H9 (cell line): ENCODE measurements at regions not wholly inside any gene's neighbourhood (a gene's known extent, or its start where the extent isn't known, plus 50 kb on each side); places are given as distances from the start of the nearest gene placed in this dataset.

Source experiments
- DNase-seq: peaks from one replicate; pipeline ENCODE4 v3.0.0-alpha.2; 2017
- H2AFZ ChIP-seq: one replicate; pipeline ENCODE4 v1.6.1; 2013; ENCODE audit warnings: mild to moderate bottlenecking, low read length, control low read depth, moderate library complexity
- H2AK5ac ChIP-seq: 2 replicates; pipeline ENCODE4 v1.6.1; 2013; ENCODE audit warnings: low read length, control low read depth, mixed read lengths; ENCODE audit not compliant: insufficient read length
- H2BK120ac ChIP-seq: one replicate; pipeline ENCODE4 v1.6.1; 2013; ENCODE audit warnings: low read depth, mild to moderate bottlenecking, low read length, control low read depth, inconsistent platforms; ENCODE audit not compliant: poor library complexity, severe bottlenecking
- H2BK12ac ChIP-seq: 2 replicates; pipeline ENCODE4 v1.6.1; 2013; ENCODE audit warnings: low read length, control low read depth, mixed read lengths, low read depth; ENCODE audit not compliant: insufficient read length
- H2BK15ac ChIP-seq: 2 replicates; pipeline ENCODE4 v1.6.1; 2013; ENCODE audit warnings: low read depth, low read length, control low read depth
- H2BK20ac ChIP-seq: one replicate; pipeline ENCODE4 v1.6.1; 2013; ENCODE audit warnings: low read depth, mild to moderate bottlenecking, low read length, control low read depth, inconsistent platforms; ENCODE audit not compliant: poor library complexity, severe bottlenecking
- H2BK5ac ChIP-seq: 2 replicates; pipeline ENCODE4 v1.6.1; 2013; ENCODE audit warnings: low read length, control low read depth, mixed read lengths; ENCODE audit not compliant: insufficient read length
- H3K14ac ChIP-seq: 2 replicates; pipeline ENCODE4 v1.6.1; 2013; ENCODE audit warnings: low read length, control low read depth; ENCODE audit not compliant: insufficient read depth
- H3K18ac ChIP-seq: 2 replicates; pipeline ENCODE4 v1.6.1; 2013; ENCODE audit warnings: low read depth, mild to moderate bottlenecking, mixed read lengths, low read length, control low read depth; ENCODE audit not compliant: insufficient read length
- H3K23ac ChIP-seq: 2 replicates; pipeline ENCODE4 v1.6.1; 2013; ENCODE audit warnings: low read length, control low read depth, mixed read lengths, low read depth; ENCODE audit not compliant: insufficient read length
- H3K23me2 ChIP-seq: 2 replicates; pipeline ENCODE4 v1.6.1; 2013; ENCODE audit warnings: low read depth, mild to moderate bottlenecking, mixed read lengths, low read length, control low read depth; ENCODE audit not compliant: insufficient read length, poor library complexity, severe bottlenecking
- H3K27ac ChIP-seq: 2 replicates; pipeline ENCODE4 v1.5.1; 2013; ENCODE audit warnings: low read length, control low read depth, mixed read lengths, low read depth; ENCODE audit not compliant: insufficient read length
- H3K27me3 ChIP-seq: 2 replicates; pipeline ENCODE4 v1.6.1; 2013; ENCODE audit warnings: low read length, control low read depth, inconsistent platforms; ENCODE audit not compliant: insufficient read depth
- H3K4ac ChIP-seq: 2 replicates; pipeline ENCODE4 v1.6.1; 2013; ENCODE audit warnings: low read depth, mild to moderate bottlenecking, control low read depth, inconsistent platforms, low read length, moderate library complexity
- H3K4me1 ChIP-seq: 2 replicates; pipeline ENCODE4 v1.6.1; 2013; ENCODE audit warnings: low read length, control low read depth, inconsistent platforms; ENCODE audit not compliant: insufficient read depth
- H3K4me2 ChIP-seq: 2 replicates; pipeline ENCODE4 v1.6.1; 2013; ENCODE audit warnings: low read length, control low read depth, mixed read lengths; ENCODE audit not compliant: insufficient read length, insufficient read depth
- H3K56ac ChIP-seq: 2 replicates; pipeline ENCODE4 v1.6.1; 2013; ENCODE audit warnings: low read depth, mild to moderate bottlenecking, mixed read lengths, low read length, control low read depth; ENCODE audit not compliant: insufficient read length
- H3K79me1 ChIP-seq: 2 replicates; pipeline ENCODE4 v1.6.1; 2013; ENCODE audit warnings: low read depth, mild to moderate bottlenecking, moderate library complexity, low read length, control low read depth, inconsistent platforms; ENCODE audit not compliant: insufficient read depth, poor library complexity, severe bottlenecking
- H3K79me2 ChIP-seq: 2 replicates; pipeline ENCODE4 v1.6.1; 2013; ENCODE audit warnings: low read length, control low read depth, inconsistent platforms; ENCODE audit not compliant: insufficient read depth
- H3K9ac ChIP-seq: 2 replicates; pipeline ENCODE4 v1.6.1; 2013; ENCODE audit warnings: low read length, control low read depth, mixed read lengths; ENCODE audit not compliant: insufficient read length; ENCODE audit errors: extremely low read depth
- H3K9me3 ChIP-seq: one replicate; pipeline ENCODE4 v1.6.1; 2013; ENCODE audit warnings: low read depth, low read length, inconsistent platforms; ENCODE audit not compliant: control insufficient read depth
- H3T11ph ChIP-seq: one replicate; pipeline ENCODE4 v1.6.1; 2013; ENCODE audit warnings: mild to moderate bottlenecking, low read length, control low read depth, inconsistent platforms
- H4K20me1 ChIP-seq: one replicate; pipeline ENCODE4 v1.6.1; 2013; ENCODE audit not compliant: control insufficient read depth, insufficient read length, insufficient read depth
- H4K5ac ChIP-seq: 2 replicates; pipeline ENCODE4 v1.6.1; 2013; ENCODE audit warnings: low read depth, mild to moderate bottlenecking, mixed read lengths, low read length, control low read depth; ENCODE audit not compliant: insufficient read length
- H4K8ac ChIP-seq: replicated peaks from 2 replicates; pipeline ENCODE4 v1.6.1; 2013; ENCODE audit warnings: low read length, control low read depth, mixed read lengths, low read depth; ENCODE audit not compliant: insufficient read length
- H4K91ac ChIP-seq: 2 replicates; pipeline ENCODE4 v1.6.1; 2013; ENCODE audit warnings: low read depth, mild to moderate bottlenecking, moderate library complexity, mixed read lengths, low read length, control low read depth; ENCODE audit not compliant: insufficient read length
- H3K27ac Mint-ChIP-seq, 3 experiments: 2 replicates in 2 of 3; 3 replicates in 1 of 3; pipeline ENCODE4 v1.8.0; 2020 to 2021; ENCODE audit warnings: mixed read lengths in 3 of 3, mild to moderate bottlenecking in 1 of 3, moderate library complexity in 1 of 3
- H3K27me3 Mint-ChIP-seq: 2 replicates; pipeline ENCODE4 v1.8.0; 2021; ENCODE audit warnings: low read depth, mild to moderate bottlenecking, moderate library complexity, mixed read lengths
- H3K36me3 Mint-ChIP-seq, 3 experiments: 2 replicates in 2 of 3; 3 replicates in 1 of 3; pipeline ENCODE4 v1.8.0; 2020 to 2021; ENCODE audit warnings: low read depth in 3 of 3, mixed read lengths in 3 of 3; ENCODE audit not compliant: insufficient read depth in 1 of 3
- H3K4me1 Mint-ChIP-seq, 2 experiments: 2 replicates each; pipeline ENCODE4 v1.8.0; 2020; ENCODE audit warnings: mixed read lengths in 2 of 2
- H3K4me3 Mint-ChIP-seq, 2 experiments: 2 replicates in 1 of 2; 3 replicates in 1 of 2; pipeline ENCODE4 v1.8.0; 2020 to 2021; ENCODE audit warnings: mild to moderate bottlenecking in 2 of 2, mixed read lengths in 2 of 2, moderate library complexity in 1 of 2
- H3K9me3 Mint-ChIP-seq, 2 experiments: 2 replicates in 1 of 2; 3 replicates in 1 of 2; pipeline ENCODE4 v1.8.0; 2020; ENCODE audit warnings: mild to moderate bottlenecking in 2 of 2, mixed read lengths in 2 of 2, moderate library complexity in 1 of 2
- WGBS: extraction: QIAGEN DNeasy Blood & Tissue Kit; methylation state at CpG from one replicate; pipeline ENCODE4 v1.1.7; 2013; ENCODE audit warnings: missing lambda C conversion rate, low lambda C conversion rate, mixed read lengths; ENCODE audit not compliant: insufficient read length; ENCODE audit errors: extremely low coverage; 5-methylcytosine and 5-hydroxymethylcytosine counted together
- TF ChIP-seq, protein P1 (sequence below): fragments of 200-600 bp; sonication (generic); conservative IDR thresholded peaks from 3 replicates; pipeline ENCODE4 v1.8.0; 2021; ENCODE audit warnings: antibody characterized with exemption, mild to moderate bottlenecking

DNA sequence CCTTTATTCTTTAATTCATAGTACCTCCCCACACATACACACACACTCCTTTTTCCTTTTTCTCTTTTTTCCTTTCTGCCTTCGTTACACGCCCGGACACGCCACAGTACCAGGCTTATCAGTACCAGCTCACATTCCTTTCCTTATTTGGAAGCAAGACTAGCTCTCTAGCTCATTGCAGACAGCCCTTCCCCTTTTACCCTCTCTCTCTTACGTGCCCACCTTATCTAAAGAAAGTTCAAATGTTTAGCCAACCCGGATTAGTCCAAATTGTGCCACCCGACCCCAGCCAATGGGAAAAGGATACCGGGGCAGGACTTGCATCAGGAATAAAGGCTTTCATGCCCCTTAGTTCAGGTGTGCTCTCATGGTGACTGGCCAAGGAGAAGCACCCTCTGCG, 194.7 kb upstream of the VCX3A start:
- H2BK15ac ChIP-seq = no peak overlapping the region
- no peaks in the 10 kb centered on the region for H3K4me1 ChIP-seq
- Mint-ChIP-seq H3K36me3 (peaks cover 2 to 11% (median 8%) of the 10 kb centered on the region in 3 experiments; a peak in 5 of 7 replicates), H3K4me3 (no peak overlapping the region), H3K9me3 (no peaks in the 10 kb centered on the region; a peak in 1 of 5 replicates), H3K27me3 (0 out of 2 replicates have a peak, but pooled peaks cover 1% of the 10 kb centered on the region), H3K4me1 (peaks cover 12 to 14% of the 10 kb centered on the region in 2 experiments), H3K27ac (peak overlapping the region in 2 of 3 experiments; percentile 11 to 87; a peak in 3 of 7 replicates)
- H3K18ac ChIP-seq = no peak overlapping the region
- no peak overlapping the region for H3K27ac ChIP-seq
- no peaks in the 10 kb centered on the region for H3K9me3 ChIP-seq
- no peak for DNase-seq
- no peaks in the 10 kb centered on the region for H4K20me1 ChIP-seq
- H3K9ac ChIP-seq = no peak overlapping the region
- no peak overlapping the region for H4K8ac ChIP-seq
- H3K4me2 ChIP-seq = no peak overlapping the region
- WGBS = no CpG with 5 or more reads among the region's 9 CpGs
- TF ChIP-seq, protein P1, sequence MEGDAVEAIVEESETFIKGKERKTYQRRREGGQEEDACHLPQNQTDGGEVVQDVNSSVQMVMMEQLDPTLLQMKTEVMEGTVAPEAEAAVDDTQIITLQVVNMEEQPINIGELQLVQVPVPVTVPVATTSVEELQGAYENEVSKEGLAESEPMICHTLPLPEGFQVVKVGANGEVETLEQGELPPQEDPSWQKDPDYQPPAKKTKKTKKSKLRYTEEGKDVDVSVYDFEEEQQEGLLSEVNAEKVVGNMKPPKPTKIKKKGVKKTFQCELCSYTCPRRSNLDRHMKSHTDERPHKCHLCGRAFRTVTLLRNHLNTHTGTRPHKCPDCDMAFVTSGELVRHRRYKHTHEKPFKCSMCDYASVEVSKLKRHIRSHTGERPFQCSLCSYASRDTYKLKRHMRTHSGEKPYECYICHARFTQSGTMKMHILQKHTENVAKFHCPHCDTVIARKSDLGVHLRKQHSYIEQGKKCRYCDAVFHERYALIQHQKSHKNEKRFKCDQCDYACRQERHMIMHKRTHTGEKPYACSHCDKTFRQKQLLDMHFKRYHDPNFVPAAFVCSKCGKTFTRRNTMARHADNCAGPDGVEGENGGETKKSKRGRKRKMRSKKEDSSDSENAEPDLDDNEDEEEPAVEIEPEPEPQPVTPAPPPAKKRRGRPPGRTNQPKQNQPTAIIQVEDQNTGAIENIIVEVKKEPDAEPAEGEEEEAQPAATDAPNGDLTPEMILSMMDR = no peak
- no peaks in the 10 kb centered on the region for H3K23me2 ChIP-seq
- H3K4ac ChIP-seq = no peak overlapping the region
- no peak overlapping the region for H3K14ac ChIP-seq
- no peak overlapping the region for H2AK5ac ChIP-seq
- no peak overlapping the region for H4K91ac ChIP-seq
- H3K79me2 ChIP-seq = no peaks in the 10 kb centered on the region
- no peak overlapping the region for H2BK12ac ChIP-seq
- no peak overlapping the region for H2BK5ac ChIP-seq
- no peaks in the 10 kb centered on the region for H3K27me3 ChIP-seq
- no peak overlapping the region for H2AFZ ChIP-seq
- H2BK20ac ChIP-seq = no peak overlapping the region
- no peak overlapping the region for H2BK120ac ChIP-seq
- H3K56ac ChIP-seq = no peak overlapping the region
- no peak overlapping the region for H3K23ac ChIP-seq
- H3T11ph ChIP-seq = no peak overlapping the region
- no peak overlapping the region for H4K5ac ChIP-seq
- no peaks in the 10 kb centered on the region for H3K79me1 ChIP-seq
